Amniotic stem cell (primary cell): ENCODE measurements at regions not wholly inside any gene's neighbourhood (a gene's known extent, or its start where the extent isn't known, plus 50 kb on each side); places are given as distances from the start of the nearest gene placed in this dataset.
A peak's percentile ranks its signal among the peaks of the same experiment; 100 is the strongest.
"Not testable (repeated sequence)": the region's sequence is repeated elsewhere in the genome, so short reads cannot be mapped to it uniquely, and the experiment has no call there.

Experiments used
- DNase-seq: peaks from one replicate; lab custom pipeline; 2025; lab: John Stamatoyannopoulos, UW

GRCh38 chr14:37650356-37651037 is 55.1 kb downstream of the TTC6 start:
- no peak for DNase-seq

GRCh38 chr14:37652042-37652441 is 56.6 kb downstream of the TTC6 start:
- DNase-seq = no peak

- no peak for DNase-seq
These were observed 60.0 kb downstream of the TTC6 start for GRCh38 chr14:37655418-37655817.

- DNase-seq = no peak
These were observed 62.7 kb downstream of the TTC6 start for GRCh38 chr14:37658156-37658555.

GRCh38 chr14:37663498-37663897 is 68.1 kb downstream of the TTC6 start:
- DNase-seq = no peak

GRCh38 chr14:37665479-37665878 is 70.0 kb downstream of the TTC6 start:
- no peak for DNase-seq

- DNase-seq = no peak
These were observed 70.5 kb downstream of the TTC6 start for GRCh38 chr14:37665951-37666350.

GRCh38 chr14:37668646-37669045 is 73.2 kb downstream of the TTC6 start:
- DNase-seq = peak; percentile 28

GRCh38 chr14:37669242-37669641 is 73.8 kb downstream of the TTC6 start:
- DNase-seq = no peak

GRCh38 chr14:37673439-37673838 is 78.0 kb downstream of the TTC6 start:
- DNase-seq = no peak

- no peak for DNase-seq
These were observed 83.5 kb downstream of the TTC6 start for GRCh38 chr14:37678916-37679315.

GRCh38 chr14:37681486-37681885 is 86.1 kb downstream of the TTC6 start:
- no peak for DNase-seq

GRCh38 chr14:37692680-37693079 is 97.3 kb downstream of the TTC6 start:
- DNase-seq = not testable (repeated sequence)

GRCh38 chr14:37693420-37693819 is 98.0 kb downstream of the TTC6 start:
- not testable (repeated sequence) for DNase-seq

- DNase-seq = no peak
These were observed 100.4 kb downstream of the TTC6 start for GRCh38 chr14:37695866-37696265.

GRCh38 chr14:37697489-37698121 is 102.2 kb downstream of the TTC6 start:
- no peak for DNase-seq

- no peak for DNase-seq
These were observed 103.7 kb downstream of the TTC6 start for GRCh38 chr14:37698840-37699777.

GRCh38 chr14:37707716-37708115 is 112.3 kb downstream of the TTC6 start:
- no peak for DNase-seq

GRCh38 chr14:37708481-37708880 is 113.1 kb downstream of the TTC6 start:
- no peak for DNase-seq

- DNase-seq = no peak
These were observed 114.2 kb downstream of the TTC6 start for GRCh38 chr14:37709419-37710195.

- no peak for DNase-seq
These were observed 116.0 kb downstream of the TTC6 start for GRCh38 chr14:37711356-37711830.
